Keratinocyte (primary cell): ENCODE measurements at regions not wholly inside any gene's neighbourhood (a gene's known extent, or its start where the extent isn't known, plus 50 kb on each side); places are given as distances from the start of the nearest gene placed in this dataset.

ENCODE experiments used
- DNase-seq: peaks from one replicate; pipeline ENCODE4 v3.0.0-alpha.2; 2011; ENCODE audit warnings: low read depth, missing footprints, low spot score
- FAIRE-seq: peaks from 2 replicates; lab custom pipeline; 2011; peaks lifted over from hg19 to GRCh38; lab: Jason Lieb, UNC
- H2AFZ ChIP-seq: 2 replicates; pipeline ENCODE4 v1.6.0; 2012; ENCODE audit warnings: low read length, control low read depth, inconsistent platforms; ENCODE audit not compliant: control insufficient read depth
- H3K27ac ChIP-seq: 2 replicates; pipeline ENCODE4 v1.5.1; 2011; ENCODE audit warnings: low read length; ENCODE audit not compliant: control insufficient read depth, insufficient read depth
- H3K27me3 ChIP-seq: 3 replicates; pipeline ENCODE4 v1.6.0; 2011; ENCODE audit warnings: low read length; ENCODE audit not compliant: control insufficient read depth, insufficient read depth; ENCODE audit errors: extremely low read depth
- H3K36me3 ChIP-seq, 2 experiments: 2 replicates in 1 of 2; 3 replicates in 1 of 2; pipeline ENCODE4 v1.5.1; 2011; ENCODE audit warnings: low read length in 2 of 2, mild to moderate bottlenecking in 1 of 2; ENCODE audit not compliant: control insufficient read depth in 2 of 2, insufficient read depth in 2 of 2; ENCODE audit errors: extremely low read depth in 1 of 2
- H3K4me1 ChIP-seq: 3 replicates; pipeline ENCODE4 v1.5.1; 2011; ENCODE audit warnings: low read length; ENCODE audit not compliant: control insufficient read depth, insufficient read depth; ENCODE audit errors: extremely low read depth
- H3K4me2 ChIP-seq: 3 replicates; pipeline ENCODE4 v1.6.0; 2011; ENCODE audit warnings: low read depth, low read length; ENCODE audit not compliant: control insufficient read depth, insufficient read depth; ENCODE audit errors: extremely low read depth
- H3K4me3 ChIP-seq, 3 experiments: fragments of 200-600 bp in 1 of 3; sonication (generic) in 1 of 3; 2 replicates in 2 of 3; 3 replicates in 1 of 3; pipeline ENCODE4 v1.5.1; 2011 to 2016; ENCODE audit warnings: low read length in 3 of 3, mild to moderate bottlenecking in 3 of 3, control low read depth in 2 of 3, inconsistent platforms in 1 of 3, low read depth in 1 of 3, mixed read lengths in 1 of 3, mixed run types in 1 of 3, moderate library complexity in 1 of 3; ENCODE audit not compliant: control insufficient read depth in 2 of 3, insufficient read depth in 2 of 3; ENCODE audit errors: extremely low read depth in 1 of 3
- H3K79me2 ChIP-seq: 2 replicates; pipeline ENCODE4 v1.6.0; 2012; ENCODE audit warnings: low read length; ENCODE audit not compliant: control insufficient read depth, insufficient read depth
- H3K9ac ChIP-seq: 3 replicates; pipeline ENCODE4 v1.6.0; 2011; ENCODE audit warnings: low read length; ENCODE audit not compliant: control insufficient read depth, insufficient read depth; ENCODE audit errors: extremely low read depth
- H3K9me1 ChIP-seq: 3 replicates; pipeline ENCODE4 v1.6.0; 2011; ENCODE audit warnings: low read length; ENCODE audit not compliant: control insufficient read depth, insufficient read depth; ENCODE audit errors: extremely low read depth
- H3K9me3 ChIP-seq: 2 replicates; pipeline ENCODE4 v1.5.1; 2012; ENCODE audit warnings: low read depth, low read length; ENCODE audit not compliant: control insufficient read depth
- H4K20me1 ChIP-seq: 3 replicates; pipeline ENCODE4 v1.6.0; 2011; ENCODE audit warnings: low read length; ENCODE audit not compliant: control insufficient read depth, insufficient read depth; ENCODE audit errors: extremely low read depth
- EZH2 ChIP-seq: IDR thresholded peaks from one replicate; pipeline ENCODE4 v1.6.1; 2012; ENCODE audit warnings: inconsistent platforms, mild to moderate bottlenecking, low read length, moderate library complexity
- dilution Hi-C: fragments of 300-500 bp; cut with MboI; formaldehyde crosslinking; loops from one replicate; pipeline ENCODE4 v1.7.0; 2020; ENCODE audit warnings: low sequenced_read_pairs; ENCODE audit not compliant: extremely low pct_ligation_motif_present
- TF ChIP-seq, protein P1 (sequence below), 3 experiments: IDR thresholded peaks in 1 of 3; conservative IDR thresholded peaks in 1 of 3; optimal IDR thresholded peaks in 1 of 3; 2 replicates in 2 of 3; 3 replicates in 1 of 3; pipeline versions ENCODE3 to v1.5.1; 2011; ENCODE audit warnings: low read length in 3 of 3, mild to moderate bottlenecking in 3 of 3, moderate library complexity in 2 of 3, control low read depth in 1 of 3, inconsistent platforms in 1 of 3; ENCODE audit not compliant: insufficient read depth in 2 of 3; ENCODE audit errors: extremely low read depth in 1 of 3

DNA sequence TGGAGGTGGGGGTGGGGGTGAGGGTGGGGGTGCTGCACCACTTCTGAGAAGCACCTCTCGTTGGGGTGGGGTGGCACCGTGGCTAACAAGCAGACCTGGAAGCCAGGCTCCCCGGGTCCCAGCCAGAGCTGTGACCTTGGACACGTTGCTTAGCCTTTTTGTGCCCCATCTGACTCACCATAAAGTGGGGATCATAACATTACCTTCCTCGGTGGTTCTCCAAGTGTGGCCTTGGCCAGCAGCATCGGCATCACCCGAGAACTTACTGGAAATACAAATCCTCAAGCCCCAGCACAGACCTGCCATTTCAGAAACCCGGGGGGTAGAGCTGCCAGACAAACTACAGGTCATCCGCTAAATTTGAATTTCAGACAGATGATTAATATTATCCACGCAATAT lies 58.7 kb upstream of the SLC66A3 start:
- Histone ChIP-seq H3K79me2 (no peaks in the 10 kb centered on the region), H3K4me3 (no peak overlapping the region), H2AFZ (no peak overlapping the region), H3K36me3 (no peaks in the 10 kb centered on the region), H3K27ac (no peak overlapping the region), H3K9me1 (no peaks in the 10 kb centered on the region), H3K27me3 (peaks cover 6% of the 10 kb centered on the region), H3K9me3 (no peaks in the 10 kb centered on the region), H3K4me1 (no peaks in the 10 kb centered on the region), H3K4me2 (no peak overlapping the region), H4K20me1 (no peaks in the 10 kb centered on the region), H3K9ac (no peak overlapping the region)
- dilution Hi-C loops: no loop called here
- no peak for DNase-seq
- FAIRE-seq: no peak
- TF ChIP-seq EZH2: no peak
- TF ChIP-seq, protein P1, sequence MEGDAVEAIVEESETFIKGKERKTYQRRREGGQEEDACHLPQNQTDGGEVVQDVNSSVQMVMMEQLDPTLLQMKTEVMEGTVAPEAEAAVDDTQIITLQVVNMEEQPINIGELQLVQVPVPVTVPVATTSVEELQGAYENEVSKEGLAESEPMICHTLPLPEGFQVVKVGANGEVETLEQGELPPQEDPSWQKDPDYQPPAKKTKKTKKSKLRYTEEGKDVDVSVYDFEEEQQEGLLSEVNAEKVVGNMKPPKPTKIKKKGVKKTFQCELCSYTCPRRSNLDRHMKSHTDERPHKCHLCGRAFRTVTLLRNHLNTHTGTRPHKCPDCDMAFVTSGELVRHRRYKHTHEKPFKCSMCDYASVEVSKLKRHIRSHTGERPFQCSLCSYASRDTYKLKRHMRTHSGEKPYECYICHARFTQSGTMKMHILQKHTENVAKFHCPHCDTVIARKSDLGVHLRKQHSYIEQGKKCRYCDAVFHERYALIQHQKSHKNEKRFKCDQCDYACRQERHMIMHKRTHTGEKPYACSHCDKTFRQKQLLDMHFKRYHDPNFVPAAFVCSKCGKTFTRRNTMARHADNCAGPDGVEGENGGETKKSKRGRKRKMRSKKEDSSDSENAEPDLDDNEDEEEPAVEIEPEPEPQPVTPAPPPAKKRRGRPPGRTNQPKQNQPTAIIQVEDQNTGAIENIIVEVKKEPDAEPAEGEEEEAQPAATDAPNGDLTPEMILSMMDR (optimal IDR thresholded peaks at IDR 0.05 in 1 of 3, IDR thresholded peaks at IDR 0.05 in 1 of 3, conservative IDR thresholded peaks at IDR 0.05 in 1 of 3; ENCODE audit: extremely low read depth in 1 of 3, insufficient read depth in 2 of 3, low read length in 3 of 3): no peak

DNA sequence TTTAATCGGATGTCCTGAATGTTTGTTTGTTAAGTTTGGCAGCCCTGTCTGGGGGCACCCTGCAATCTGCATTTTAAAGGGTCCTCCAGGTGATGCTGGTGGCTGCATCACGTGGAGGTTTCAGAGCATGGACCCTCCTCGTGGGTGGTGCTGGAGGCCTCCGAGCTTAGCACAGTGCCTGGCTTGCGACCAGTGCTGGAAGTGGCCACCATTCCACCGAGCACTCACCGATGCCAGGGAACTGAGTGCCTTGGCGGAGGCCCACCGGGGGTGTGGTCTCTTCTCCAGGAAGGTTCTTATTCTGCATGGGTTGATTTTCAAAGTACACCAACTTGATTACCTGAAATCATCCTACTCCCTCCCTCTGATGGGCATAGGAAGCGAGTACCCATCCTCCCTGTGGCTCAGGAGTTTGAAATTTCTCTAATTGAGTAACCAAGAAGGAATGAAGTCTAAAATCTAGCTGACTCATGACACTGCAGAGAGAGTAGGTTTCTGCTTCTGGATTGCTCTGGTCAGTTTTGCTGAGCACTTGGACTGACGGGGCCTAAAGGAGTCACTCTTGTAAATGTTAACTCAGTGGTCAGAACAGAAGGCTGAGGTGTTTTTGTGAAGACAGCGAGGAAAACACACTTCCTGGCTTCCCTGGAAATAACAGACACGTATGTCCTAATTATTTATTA lies 58.1 kb upstream of the SLC66A3 start:
- H3K9me3 ChIP-seq: no peaks in the 10 kb centered on the region
- H3K36me3 ChIP-seq: no peaks in the 10 kb centered on the region
- DNase-seq: no peak
- peak; percentile 13 for FAIRE-seq
- no peaks in the 10 kb centered on the region for H4K20me1 ChIP-seq
- H2AFZ ChIP-seq: no peak overlapping the region
- no peaks in the 10 kb centered on the region for H3K4me1 ChIP-seq
- H3K79me2 ChIP-seq: no peaks in the 10 kb centered on the region
- H3K9ac ChIP-seq: no peak overlapping the region
- peaks cover 6% of the 10 kb centered on the region for H3K27me3 ChIP-seq
- H3K4me2 ChIP-seq: no peak overlapping the region
- TF ChIP-seq EZH2: no peak
- TF ChIP-seq, protein P1 (optimal IDR thresholded peaks at IDR 0.05 in 1 of 3, IDR thresholded peaks at IDR 0.05 in 1 of 3, conservative IDR thresholded peaks at IDR 0.05 in 1 of 3; ENCODE audit: extremely low read depth in 1 of 3, insufficient read depth in 2 of 3, low read length in 3 of 3): no peak
- dilution Hi-C loops: no loop called here
- no peak overlapping the region for H3K4me3 ChIP-seq
- no peak overlapping the region for H3K27ac ChIP-seq
- H3K9me1 ChIP-seq: no peaks in the 10 kb centered on the region
